ENCODE measurements at regions not wholly inside any gene's neighbourhood (a gene's known extent, or its start where the extent isn't known, plus 50 kb on each side); places are given as distances from the start of the nearest gene placed in this dataset.

GRCh38 chr20:53768329-53768728, 174.7 kb upstream of the ZNF217 start:
- H3K4ac ChIP-seq (ENCODE audit: low read depth, low read length), result peak overlapping the region; percentile 86
- BruUV-seq (replicated peaks), result no TSS peak
- H2BK15ac ChIP-seq (ENCODE audit: low read depth, low read length), result peak overlapping the region; percentile 100
- peak overlapping the region; percentile 84 for H2BK20ac ChIP-seq (ENCODE audit: low read depth, low read length)
- dilution Hi-C loops (cut with HindIII; ENCODE audit: low sequenced_read_pairs, unreplicated experiment) (no loop called here), intact Hi-C loops (cut with micrococcal nuclease) (loop anchor here (2.0 kb wide), 2 partner anchors 96 to 146 kb away; no protein-coding TSS in a partner anchor), in situ Hi-C loops (cut with MboI; ENCODE audit: low sequenced_read_pairs) (no loop called here)
- peak overlapping the region; percentile 36 to 52; a peak in 3 of 4 replicates for H4K8ac ChIP-seq (ENCODE audit: low read depth in 2 of 2, low read length in 2 of 2)
- peaks cover 17% of the 10 kb centered on the region for H3K9me1 ChIP-seq (ENCODE audit: insufficient read depth, low read length)
- H2BK120ac ChIP-seq (ENCODE audit: low read depth, low read length), result peak overlapping the region; percentile 94
- peak overlapping the region; percentile 81 for H2BK5ac ChIP-seq (ENCODE audit: low read depth, low read length, poor library complexity, severe bottlenecking)
- H3K23ac ChIP-seq (ENCODE audit: low read depth, low read length), result peak overlapping the region; percentile 93; the same call in 1 of the 2 replicates
- H4K5ac ChIP-seq (ENCODE audit: low read depth, low read length), result peak overlapping the region; percentile 79
- CTCF ChIA-PET, result no interaction called here
- no peaks in the 10 kb centered on the region for H4K20me1 ChIP-seq (ENCODE audit: insufficient read depth, low read length)
- no peaks in the 10 kb centered on the region for H3K9me3 ChIP-seq (ENCODE audit: control insufficient read depth, insufficient read depth, low read length)
- DNase-seq (no peak), ATAC-seq (ENCODE audit: low read depth) (peak; percentile 7; the same call in 1 of the 2 replicates)
- peak overlapping the region; percentile 87 for H3K18ac ChIP-seq (ENCODE audit: low read depth, low read length)
- peak overlapping the region; percentile 55 for H3K4me2 ChIP-seq (ENCODE audit: low read depth, low read length)
- peak overlapping the region; percentile 53; the same call in 1 of the 2 replicates for H3K56ac ChIP-seq (ENCODE audit: extremely low read depth, insufficient read depth, low read length)
- H4K91ac ChIP-seq (ENCODE audit: insufficient read depth, low read depth, low read length), result peak overlapping the region; percentile 85
- H3K14ac ChIP-seq (replicated peaks; ENCODE audit: low read depth, low read length), result peak overlapping the region; percentile 92
- peak overlapping the region; percentile 97 for H3K27ac ChIP-seq (ENCODE audit: insufficient read depth, low read length)
- peaks cover 23% of the 10 kb centered on the region for H3K4me1 ChIP-seq (ENCODE audit: control insufficient read depth, insufficient read depth, low read length)
- H3K36me3 ChIP-seq (ENCODE audit: control insufficient read depth, insufficient read depth, low read length), result no peaks in the 10 kb centered on the region
- no peak for TF ChIP-seq MXI1 (IDR thresholded peaks at IDR 0.05; ENCODE audit: borderline replicate concordance, low read depth, low read length)
- no peak for TF ChIP-seq FOS (IDR thresholded peaks at IDR 0.05; ENCODE audit: low read depth, low read length)
- no peak for TF ChIP-seq RFX5 (IDR thresholded peaks at IDR 0.05; ENCODE audit: low read depth, low read length)
- TF ChIP-seq NFE2L2 (IDR thresholded peaks at IDR 0.05; ENCODE audit: low read depth, low read length), result no peak
- no peak for TF ChIP-seq SMC3 (IDR thresholded peaks at IDR 0.05; ENCODE audit: low read depth, low read length)
- TF ChIP-seq RAD21 (IDR thresholded peaks at IDR 0.05; ENCODE audit: low read length), result no peak
- no peak for TF ChIP-seq CEBPB (IDR thresholded peaks at IDR 0.05; ENCODE audit: low read depth, low read length)
- TF ChIP-seq, protein P1, sequence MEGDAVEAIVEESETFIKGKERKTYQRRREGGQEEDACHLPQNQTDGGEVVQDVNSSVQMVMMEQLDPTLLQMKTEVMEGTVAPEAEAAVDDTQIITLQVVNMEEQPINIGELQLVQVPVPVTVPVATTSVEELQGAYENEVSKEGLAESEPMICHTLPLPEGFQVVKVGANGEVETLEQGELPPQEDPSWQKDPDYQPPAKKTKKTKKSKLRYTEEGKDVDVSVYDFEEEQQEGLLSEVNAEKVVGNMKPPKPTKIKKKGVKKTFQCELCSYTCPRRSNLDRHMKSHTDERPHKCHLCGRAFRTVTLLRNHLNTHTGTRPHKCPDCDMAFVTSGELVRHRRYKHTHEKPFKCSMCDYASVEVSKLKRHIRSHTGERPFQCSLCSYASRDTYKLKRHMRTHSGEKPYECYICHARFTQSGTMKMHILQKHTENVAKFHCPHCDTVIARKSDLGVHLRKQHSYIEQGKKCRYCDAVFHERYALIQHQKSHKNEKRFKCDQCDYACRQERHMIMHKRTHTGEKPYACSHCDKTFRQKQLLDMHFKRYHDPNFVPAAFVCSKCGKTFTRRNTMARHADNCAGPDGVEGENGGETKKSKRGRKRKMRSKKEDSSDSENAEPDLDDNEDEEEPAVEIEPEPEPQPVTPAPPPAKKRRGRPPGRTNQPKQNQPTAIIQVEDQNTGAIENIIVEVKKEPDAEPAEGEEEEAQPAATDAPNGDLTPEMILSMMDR (conservative IDR thresholded peaks at IDR 0.05; ENCODE audit: low read depth, low read length), result no peak
- no peak for TF ChIP-seq CHD1 (IDR thresholded peaks at IDR 0.05; ENCODE audit: low read depth, low read length)
- TF ChIP-seq RCOR1 (IDR thresholded peaks at IDR 0.05; ENCODE audit: insufficient replicate concordance, low read length), result no peak
- no peak for TF ChIP-seq BHLHE40 (IDR thresholded peaks at IDR 0.05; ENCODE audit: low read depth, low read length)
- TF ChIP-seq, protein P2, sequence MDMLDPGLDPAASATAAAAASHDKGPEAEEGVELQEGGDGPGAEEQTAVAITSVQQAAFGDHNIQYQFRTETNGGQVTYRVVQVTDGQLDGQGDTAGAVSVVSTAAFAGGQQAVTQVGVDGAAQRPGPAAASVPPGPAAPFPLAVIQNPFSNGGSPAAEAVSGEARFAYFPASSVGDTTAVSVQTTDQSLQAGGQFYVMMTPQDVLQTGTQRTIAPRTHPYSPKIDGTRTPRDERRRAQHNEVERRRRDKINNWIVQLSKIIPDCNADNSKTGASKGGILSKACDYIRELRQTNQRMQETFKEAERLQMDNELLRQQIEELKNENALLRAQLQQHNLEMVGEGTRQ (IDR thresholded peaks at IDR 0.05; ENCODE audit: low read depth, low read length), result no peak
- TF ChIP-seq POLR2A (IDR thresholded peaks at IDR 0.05; ENCODE audit: low read depth, low read length), result no peak
- TF ChIP-seq MAZ (IDR thresholded peaks at IDR 0.05; ENCODE audit: borderline replicate concordance, low read depth, low read length), result no peak
- TF ChIP-seq, protein P3, sequence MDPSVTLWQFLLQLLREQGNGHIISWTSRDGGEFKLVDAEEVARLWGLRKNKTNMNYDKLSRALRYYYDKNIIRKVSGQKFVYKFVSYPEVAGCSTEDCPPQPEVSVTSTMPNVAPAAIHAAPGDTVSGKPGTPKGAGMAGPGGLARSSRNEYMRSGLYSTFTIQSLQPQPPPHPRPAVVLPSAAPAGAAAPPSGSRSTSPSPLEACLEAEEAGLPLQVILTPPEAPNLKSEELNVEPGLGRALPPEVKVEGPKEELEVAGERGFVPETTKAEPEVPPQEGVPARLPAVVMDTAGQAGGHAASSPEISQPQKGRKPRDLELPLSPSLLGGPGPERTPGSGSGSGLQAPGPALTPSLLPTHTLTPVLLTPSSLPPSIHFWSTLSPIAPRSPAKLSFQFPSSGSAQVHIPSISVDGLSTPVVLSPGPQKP (IDR thresholded peaks at IDR 0.05; ENCODE audit: borderline replicate concordance, low read depth, low read length), result no peak
- TF ChIP-seq MAFK (IDR thresholded peaks at IDR 0.05; ENCODE audit: low read depth, low read length), result no peak
- WGBS, 2 experiments (ENCODE audit: extremely low coverage in 2 of 2, insufficient read length in 1 of 2), result 44% methylated on average over 2 of the region's 4 CpGs; no CpG with 5 or more reads in 1 of the 2 experiments
- peaks cover 0 to 15% of the 10 kb centered on the region in 2 experiments; a peak in 2 of 4 replicates for H3K79me1 ChIP-seq (ENCODE audit: low read depth in 1 of 2, low read length in 2 of 2)
- peak overlapping the region; percentile 55 for H2AK9ac ChIP-seq (replicated peaks; ENCODE audit: low read depth, low read length, poor library complexity)
- POLR2A ChIA-PET (ENCODE audit: unreplicated experiment), result interaction anchor here (0.5 kb wide), 1 partner anchor 175 kb away, joined by 8 read pairs; the partner anchor contains the start of gene ZNF217
- peak overlapping the region; percentile 65 for H3K9ac ChIP-seq (ENCODE audit: low read depth, low read length)
- no peak overlapping the region for H3K4me3 ChIP-seq (ENCODE audit: insufficient read depth, low read depth, low read length)
- no peaks in the 10 kb centered on the region for H3K27me3 ChIP-seq (ENCODE audit: control insufficient read depth, insufficient read depth, low read length)
- H2AFZ ChIP-seq (replicated peaks; ENCODE audit: low read length, poor library complexity), result peak overlapping the region; percentile 6
- H2AK5ac ChIP-seq (ENCODE audit: low read depth, low read length), result peak overlapping the region; percentile 92

Data from IMR-90 (cell line).